ENCODE measurements at regions not wholly inside any gene's neighbourhood (a gene's known extent, or its start where the extent isn't known, plus 50 kb on each side); places are given as distances from the start of the nearest gene placed in this dataset.

GRCh38 chr13:90352763-90353162 is 994.7 kb upstream of the MIR17HG start:
- no peak for DNase-seq (ENCODE audit: low read depth)
- TF ChIP-seq CTCF (conservative IDR thresholded peaks at IDR 0.05; ENCODE audit: low read depth, low read length) = no peak

GRCh38 chr13:90355162-90355751 is 992.2 kb upstream of the MIR17HG start:
- no peak for DNase-seq (ENCODE audit: low read depth)
- no peak overlapping the region for H3K4me3 ChIP-seq (ENCODE audit: low read depth, low read length)
- no peak for TF ChIP-seq CTCF (conservative IDR thresholded peaks at IDR 0.05; ENCODE audit: low read depth, low read length)

More at GRCh38 chr13:90352763-90353162, 994.7 kb upstream of the MIR17HG start:
- H3K4me3 ChIP-seq (ENCODE audit: low read depth, low read length) = no peak overlapping the region

GRCh38 chr13:90360785-90361184 is 986.7 kb upstream of the MIR17HG start:
- no peak overlapping the region for H3K4me3 ChIP-seq (ENCODE audit: low read depth, low read length)
- no peak for TF ChIP-seq CTCF (conservative IDR thresholded peaks at IDR 0.05; ENCODE audit: low read depth, low read length)
- no peak for DNase-seq (ENCODE audit: low read depth)

GRCh38 chr13:90362707-90363106 is 984.8 kb upstream of the MIR17HG start:
- TF ChIP-seq CTCF (conservative IDR thresholded peaks at IDR 0.05; ENCODE audit: low read depth, low read length) = no peak
- no peak for DNase-seq (ENCODE audit: low read depth)
- no peak overlapping the region for H3K4me3 ChIP-seq (ENCODE audit: low read depth, low read length)

- no peak overlapping the region for H3K4me3 ChIP-seq (ENCODE audit: low read depth, low read length)
- no peak for DNase-seq (ENCODE audit: low read depth)
- TF ChIP-seq CTCF (conservative IDR thresholded peaks at IDR 0.05; ENCODE audit: low read depth, low read length) = peak; percentile 46
These were observed 982.4 kb upstream of the MIR17HG start for GRCh38 chr13:90365130-90365529.

GRCh38 chr13:90374168-90374567 is 973.3 kb upstream of the MIR17HG start:
- no peak for TF ChIP-seq CTCF (conservative IDR thresholded peaks at IDR 0.05; ENCODE audit: low read depth, low read length)
- no peak for DNase-seq (ENCODE audit: low read depth)
- H3K4me3 ChIP-seq (ENCODE audit: low read depth, low read length) = no peak overlapping the region

GRCh38 chr13:90375851-90376250 is 971.6 kb upstream of the MIR17HG start:
- no peak overlapping the region for H3K4me3 ChIP-seq (ENCODE audit: low read depth, low read length)
- DNase-seq (ENCODE audit: low read depth) = no peak

More at GRCh38 chr13:90375851-90376250, 971.6 kb upstream of the MIR17HG start:
- TF ChIP-seq CTCF (conservative IDR thresholded peaks at IDR 0.05; ENCODE audit: low read depth, low read length) = no peak

Measured in epithelial cell of proximal tubule (primary cell).